ENCODE measurements at regions not wholly inside any gene's neighbourhood (a gene's known extent, or its start where the extent isn't known, plus 50 kb on each side); places are given as distances from the start of the nearest gene placed in this dataset.
"Not testable (repeated sequence)": the region's sequence is repeated elsewhere in the genome, so short reads cannot be mapped to it uniquely, and the experiment has no call there.

DNA sequence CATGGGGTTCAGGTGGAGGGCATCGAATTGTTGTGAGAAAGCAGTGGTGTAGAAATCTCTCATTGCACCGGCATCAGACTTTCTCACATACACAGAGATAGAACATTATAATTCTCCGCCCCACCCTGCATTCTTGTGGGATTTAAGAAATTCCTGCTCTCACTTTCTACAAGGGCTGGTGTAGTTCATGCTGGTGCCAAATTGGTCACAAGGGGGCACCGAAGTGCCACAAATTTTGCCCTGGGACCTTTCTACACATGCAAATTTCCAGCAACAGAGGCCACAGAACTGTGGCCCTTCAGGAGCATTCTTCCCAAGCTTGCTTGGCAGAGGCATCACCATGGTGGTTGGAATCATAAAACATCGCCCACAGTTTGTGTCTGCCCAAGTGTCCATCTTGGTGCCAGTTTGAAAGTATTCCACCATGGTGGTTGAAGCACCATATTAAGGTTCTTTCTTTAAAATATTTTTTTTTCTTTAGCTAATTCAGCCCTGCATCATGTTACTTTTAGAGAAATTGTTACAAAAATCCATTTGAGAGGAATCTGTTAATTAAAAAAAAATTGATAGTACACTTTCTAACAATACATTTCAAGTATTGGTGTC, 521.2 kb upstream of the FANCL start:
- Histone ChIP-seq H3K9me2 (replicated peaks; ENCODE audit: insufficient read depth, low read length) (no peaks in the 10 kb centered on the region), H3K27ac (ENCODE audit: low read length) (no peak overlapping the region), H3K4me3 (ENCODE audit: low read length) (no peak overlapping the region), H3K9me3 (replicated peaks; ENCODE audit: insufficient read depth, low read length) (no peaks in the 10 kb centered on the region), H3K36me3 (replicated peaks; ENCODE audit: insufficient read depth, low read length) (no peaks in the 10 kb centered on the region), H2AFZ (ENCODE audit: low read length) (no peak overlapping the region), H3K27me3 (replicated peaks; ENCODE audit: insufficient read depth, low read length) (peaks cover 5% of the 10 kb centered on the region; the same call in 1 of the 2 replicates), H4K20me1 (ENCODE audit: insufficient read depth, low read length) (no peaks in the 10 kb centered on the region), H3K4me1 (ENCODE audit: low read length) (no peaks in the 10 kb centered on the region), H3K79me2 (ENCODE audit: low read length) (no peaks in the 10 kb centered on the region), H3F3A (ENCODE audit: insufficient read depth, low read length) (no peaks in the 10 kb centered on the region), H3K9ac (ENCODE audit: low read length) (no peak overlapping the region), H3K4me2 (ENCODE audit: low read depth, low read length) (no peak overlapping the region)
- DNase-seq, result peak; percentile 76
- TF ChIP-seq EZH2 (optimal IDR thresholded peaks at IDR 0.05; ENCODE audit: low read depth, low read length), result no peak
- TF ChIP-seq, protein P1, sequence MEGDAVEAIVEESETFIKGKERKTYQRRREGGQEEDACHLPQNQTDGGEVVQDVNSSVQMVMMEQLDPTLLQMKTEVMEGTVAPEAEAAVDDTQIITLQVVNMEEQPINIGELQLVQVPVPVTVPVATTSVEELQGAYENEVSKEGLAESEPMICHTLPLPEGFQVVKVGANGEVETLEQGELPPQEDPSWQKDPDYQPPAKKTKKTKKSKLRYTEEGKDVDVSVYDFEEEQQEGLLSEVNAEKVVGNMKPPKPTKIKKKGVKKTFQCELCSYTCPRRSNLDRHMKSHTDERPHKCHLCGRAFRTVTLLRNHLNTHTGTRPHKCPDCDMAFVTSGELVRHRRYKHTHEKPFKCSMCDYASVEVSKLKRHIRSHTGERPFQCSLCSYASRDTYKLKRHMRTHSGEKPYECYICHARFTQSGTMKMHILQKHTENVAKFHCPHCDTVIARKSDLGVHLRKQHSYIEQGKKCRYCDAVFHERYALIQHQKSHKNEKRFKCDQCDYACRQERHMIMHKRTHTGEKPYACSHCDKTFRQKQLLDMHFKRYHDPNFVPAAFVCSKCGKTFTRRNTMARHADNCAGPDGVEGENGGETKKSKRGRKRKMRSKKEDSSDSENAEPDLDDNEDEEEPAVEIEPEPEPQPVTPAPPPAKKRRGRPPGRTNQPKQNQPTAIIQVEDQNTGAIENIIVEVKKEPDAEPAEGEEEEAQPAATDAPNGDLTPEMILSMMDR (IDR thresholded peaks at IDR 0.05; ENCODE audit: low read length), result peak; percentile 79

DNA sequence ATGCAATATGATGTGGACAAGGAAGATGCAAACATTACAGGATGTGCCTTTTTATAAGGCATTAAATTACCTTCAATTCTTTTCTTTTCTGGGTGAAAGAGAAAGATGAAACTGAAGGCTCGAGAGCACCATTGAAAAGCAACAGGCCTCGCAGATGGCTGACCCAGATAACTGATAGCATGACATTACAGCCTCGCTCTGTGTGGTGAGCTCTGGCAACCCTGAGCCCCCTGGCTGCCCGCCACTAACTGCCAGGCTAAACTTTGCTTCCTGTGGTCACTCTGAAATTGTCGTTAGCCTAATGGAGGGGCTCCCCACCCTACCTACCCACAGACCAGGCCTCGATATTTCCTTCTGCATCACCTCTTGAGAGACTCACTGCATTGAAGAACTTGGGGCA, 516.8 kb upstream of the FANCL start:
- Histone ChIP-seq H3F3A (ENCODE audit: insufficient read depth, low read length) (no peaks in the 10 kb centered on the region), H3K9ac (ENCODE audit: low read length) (no peak overlapping the region), H2AFZ (ENCODE audit: low read length) (no peak overlapping the region), H3K4me1 (ENCODE audit: low read length) (no peaks in the 10 kb centered on the region), H3K4me2 (ENCODE audit: low read depth, low read length) (no peak overlapping the region), H3K27me3 (replicated peaks; ENCODE audit: insufficient read depth, low read length) (peaks cover 5% of the 10 kb centered on the region; the same call in 1 of the 2 replicates), H3K4me3 (ENCODE audit: low read length) (no peak overlapping the region), H3K27ac (ENCODE audit: low read length) (no peak overlapping the region), H3K9me3 (replicated peaks; ENCODE audit: insufficient read depth, low read length) (no peaks in the 10 kb centered on the region), H3K36me3 (replicated peaks; ENCODE audit: insufficient read depth, low read length) (no peaks in the 10 kb centered on the region), H4K20me1 (ENCODE audit: insufficient read depth, low read length) (no peaks in the 10 kb centered on the region), H3K79me2 (ENCODE audit: low read length) (no peaks in the 10 kb centered on the region), H3K9me2 (replicated peaks; ENCODE audit: insufficient read depth, low read length) (no peaks in the 10 kb centered on the region)
- no peak for DNase-seq
- TF ChIP-seq EZH2phosphoT487 (IDR thresholded peaks at IDR 0.05; ENCODE audit: low read length) (no peak), EZH2 (optimal IDR thresholded peaks at IDR 0.05; ENCODE audit: low read depth, low read length) (no peak)
- TF ChIP-seq, protein P1 (IDR thresholded peaks at IDR 0.05; ENCODE audit: low read length), result no peak

DNA sequence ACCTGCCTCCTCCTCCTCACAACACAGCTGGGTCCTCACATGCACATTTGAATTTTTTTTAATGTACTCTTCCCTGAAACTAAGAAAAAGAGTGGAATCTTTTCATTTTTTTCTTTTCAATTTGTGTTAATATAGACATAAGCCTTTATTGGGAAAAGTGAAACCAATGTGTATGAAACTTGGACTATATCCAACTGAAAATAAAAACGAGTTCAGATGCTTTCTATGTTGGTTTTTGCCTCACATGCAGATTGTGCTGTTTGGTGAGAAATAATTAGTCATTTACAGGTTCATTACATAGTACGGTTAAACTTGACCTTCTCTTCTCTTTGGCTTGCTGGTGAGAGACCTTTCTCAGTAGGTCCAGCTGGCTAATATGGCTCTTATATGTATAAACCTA, 515.2 kb upstream of the FANCL start:
- H3F3A ChIP-seq (ENCODE audit: insufficient read depth, low read length), result no peaks in the 10 kb centered on the region
- H4K20me1 ChIP-seq (ENCODE audit: insufficient read depth, low read length), result no peaks in the 10 kb centered on the region
- H3K4me1 ChIP-seq (ENCODE audit: low read length), result no peaks in the 10 kb centered on the region
- no peak overlapping the region for H3K4me2 ChIP-seq (ENCODE audit: low read depth, low read length)
- no peak for DNase-seq
- TF ChIP-seq EZH2 (optimal IDR thresholded peaks at IDR 0.05; ENCODE audit: low read depth, low read length), result no peak
- TF ChIP-seq, protein P1 (IDR thresholded peaks at IDR 0.05; ENCODE audit: low read length), result no peak
- no peak for TF ChIP-seq EZH2phosphoT487 (IDR thresholded peaks at IDR 0.05; ENCODE audit: low read length)
- no peaks in the 10 kb centered on the region for H3K9me2 ChIP-seq (replicated peaks; ENCODE audit: insufficient read depth, low read length)
- no peak overlapping the region for H3K9ac ChIP-seq (ENCODE audit: low read length)
- no peaks in the 10 kb centered on the region for H3K9me3 ChIP-seq (replicated peaks; ENCODE audit: insufficient read depth, low read length)
- no peak overlapping the region for H2AFZ ChIP-seq (ENCODE audit: low read length)
- H3K79me2 ChIP-seq (ENCODE audit: low read length), result no peaks in the 10 kb centered on the region
- no peak overlapping the region for H3K27ac ChIP-seq (ENCODE audit: low read length)
- no peaks in the 10 kb centered on the region for H3K36me3 ChIP-seq (replicated peaks; ENCODE audit: insufficient read depth, low read length)
- no peak overlapping the region for H3K4me3 ChIP-seq (ENCODE audit: low read length)
- peaks cover 2% of the 10 kb centered on the region; the same call in 1 of the 2 replicates for H3K27me3 ChIP-seq (replicated peaks; ENCODE audit: insufficient read depth, low read length)

DNA sequence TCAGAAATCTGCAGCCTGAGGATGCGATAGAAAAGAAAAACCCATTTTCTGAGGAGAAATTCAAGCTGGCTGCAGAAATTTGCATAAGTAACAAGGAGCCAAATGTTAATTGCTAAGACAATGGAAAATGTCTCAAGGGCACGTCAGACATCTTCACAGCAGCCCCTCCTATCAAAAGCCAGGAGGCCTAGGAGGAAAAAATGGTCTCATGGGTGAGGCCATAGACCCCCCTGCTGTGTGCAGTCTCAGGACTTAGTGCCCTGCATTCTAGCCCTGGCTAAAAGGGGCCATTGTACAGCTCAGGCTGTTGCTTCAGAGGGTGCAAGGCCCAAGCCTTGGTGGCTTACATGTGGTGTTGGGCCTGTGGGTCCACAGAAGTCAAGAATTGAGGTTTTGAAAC, 511.4 kb upstream of the FANCL start:
- H4K20me1 ChIP-seq (ENCODE audit: insufficient read depth, low read length); H2AFZ ChIP-seq (ENCODE audit: low read length); H3K9me3 ChIP-seq (replicated peaks; ENCODE audit: insufficient read depth, low read length); H3K27me3 ChIP-seq (replicated peaks; ENCODE audit: insufficient read depth, low read length); H3K9me2 ChIP-seq (replicated peaks; ENCODE audit: insufficient read depth, low read length); H3K4me1 ChIP-seq (ENCODE audit: low read length); H3K79me2 ChIP-seq (ENCODE audit: low read length); H3K4me2 ChIP-seq (ENCODE audit: low read depth, low read length); H3K9ac ChIP-seq (ENCODE audit: low read length); H3F3A ChIP-seq (ENCODE audit: insufficient read depth, low read length); H3K27ac ChIP-seq (ENCODE audit: low read length); DNase-seq; H3K36me3 ChIP-seq (replicated peaks; ENCODE audit: insufficient read depth, low read length); H3K4me3 ChIP-seq (ENCODE audit: low read length): not testable (repeated sequence)

DNA sequence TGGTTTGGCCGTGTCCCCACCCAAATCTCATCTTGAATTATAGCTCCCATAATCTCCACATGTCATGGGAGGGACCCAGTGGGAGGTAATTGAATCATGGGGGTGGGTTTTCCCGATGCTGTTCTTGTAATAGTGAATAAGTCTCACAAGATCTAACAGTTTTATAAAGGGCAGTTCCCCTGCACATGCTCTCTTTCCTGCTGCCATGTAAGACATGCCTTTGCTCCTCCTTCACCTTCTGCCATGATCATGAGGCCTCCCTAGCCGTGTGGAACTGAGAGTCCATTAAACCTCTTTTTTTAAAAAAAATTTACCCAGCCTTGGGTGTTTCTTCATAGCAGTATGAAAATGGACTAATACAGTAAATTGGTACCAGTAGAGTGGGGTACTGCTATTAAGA, 510.6 kb upstream of the FANCL start:
- H3K4me2 ChIP-seq (ENCODE audit: low read depth, low read length); DNase-seq; H3K9ac ChIP-seq (ENCODE audit: low read length); H3K4me3 ChIP-seq (ENCODE audit: low read length); H3K9me3 ChIP-seq (replicated peaks; ENCODE audit: insufficient read depth, low read length); H3K36me3 ChIP-seq (replicated peaks; ENCODE audit: insufficient read depth, low read length); H3K27ac ChIP-seq (ENCODE audit: low read length); H3F3A ChIP-seq (ENCODE audit: insufficient read depth, low read length); H3K9me2 ChIP-seq (replicated peaks; ENCODE audit: insufficient read depth, low read length); H2AFZ ChIP-seq (ENCODE audit: low read length); H3K79me2 ChIP-seq (ENCODE audit: low read length); H3K4me1 ChIP-seq (ENCODE audit: low read length); H3K27me3 ChIP-seq (replicated peaks; ENCODE audit: insufficient read depth, low read length); H4K20me1 ChIP-seq (ENCODE audit: insufficient read depth, low read length): not testable (repeated sequence)

Measured in MM.1S (cell line).